Endodermal cell (in vitro differentiated cells): ENCODE measurements at regions not wholly inside any gene's neighbourhood (a gene's known extent, or its start where the extent isn't known, plus 50 kb on each side); places are given as distances from the start of the nearest gene placed in this dataset.
"Not testable (repeated sequence)": the region's sequence is repeated elsewhere in the genome, so short reads cannot be mapped to it uniquely, and the experiment has no call there.

Experiments
- DNase-seq: peaks from one replicate; pipeline ENCODE4 v3.0.0-alpha.2; 2017
- H3K27ac ChIP-seq: 2 replicates; pipeline ENCODE4 v1.5.1; 2013; ENCODE audit warnings: mild to moderate bottlenecking, low read depth, low read length, moderate library complexity
- H3K27me3 ChIP-seq: 2 replicates; pipeline ENCODE4 v1.6.1; 2013; ENCODE audit warnings: mild to moderate bottlenecking, low read length, moderate library complexity; ENCODE audit not compliant: insufficient read depth, control insufficient read depth, poor library complexity, severe bottlenecking
- H3K36me3 ChIP-seq: 2 replicates; pipeline ENCODE4 v1.7.0; 2013; ENCODE audit warnings: mild to moderate bottlenecking, low read length, moderate library complexity; ENCODE audit not compliant: control insufficient read depth, insufficient read depth
- H3K4me1 ChIP-seq: one replicate; pipeline ENCODE4 v1.7.0; 2013; ENCODE audit warnings: low read length; ENCODE audit not compliant: control insufficient read depth, insufficient read depth
- H3K4me3 ChIP-seq: 2 replicates; pipeline ENCODE4 v1.5.1; 2013; ENCODE audit warnings: mild to moderate bottlenecking, low read length, moderate library complexity
- H3K9ac ChIP-seq: 2 replicates; pipeline ENCODE4 v1.6.1; 2013; ENCODE audit warnings: mild to moderate bottlenecking, low read length, moderate library complexity; ENCODE audit not compliant: poor library complexity, severe bottlenecking; ENCODE audit errors: extremely low read depth
- H3K9me3 ChIP-seq: 2 replicates; pipeline ENCODE4 v1.6.1; 2013; ENCODE audit warnings: mild to moderate bottlenecking, low read length, moderate library complexity; ENCODE audit not compliant: control insufficient read depth
- H3K27ac Mint-ChIP-seq: 2 replicates; pipeline ENCODE4 v1.8.0; 2020; ENCODE audit warnings: mixed read lengths
- H3K27me3 Mint-ChIP-seq: 2 replicates; pipeline ENCODE4 v1.8.0; 2021; ENCODE audit warnings: mild to moderate bottlenecking, mixed read lengths; ENCODE audit not compliant: insufficient read depth
- H3K36me3 Mint-ChIP-seq: 2 replicates; pipeline ENCODE4 v1.8.0; 2020; ENCODE audit warnings: low read depth, mixed read lengths
- H3K4me1 Mint-ChIP-seq: 2 replicates; pipeline ENCODE4 v1.8.0; 2020; ENCODE audit warnings: mixed read lengths
- H3K4me3 Mint-ChIP-seq: 2 replicates; pipeline ENCODE4 v1.8.0; 2020; ENCODE audit warnings: mild to moderate bottlenecking, moderate library complexity, mixed read lengths
- H3K9me3 Mint-ChIP-seq: 2 replicates; pipeline ENCODE4 v1.8.0; 2020; ENCODE audit warnings: mild to moderate bottlenecking, mixed read lengths
- WGBS, 2 experiments: methylation state at CpG; one replicate each; pipeline versions ENCODE4 v1.1.5 to v1.1.7; 2013; ENCODE audit warnings: missing lambda C conversion rate in 2 of 2, mixed read lengths in 1 of 2; ENCODE audit not compliant: insufficient coverage in 1 of 2, insufficient read length in 1 of 2; 5-methylcytosine and 5-hydroxymethylcytosine counted together
- TF ChIP-seq, protein P1 (sequence below): fragments of 200-600 bp; sonication (generic); conservative IDR thresholded peaks from 2 replicates; pipeline ENCODE4 v1.5.0; 2021; ENCODE audit warnings: antibody characterized with exemption, mild to moderate bottlenecking

DNA sequence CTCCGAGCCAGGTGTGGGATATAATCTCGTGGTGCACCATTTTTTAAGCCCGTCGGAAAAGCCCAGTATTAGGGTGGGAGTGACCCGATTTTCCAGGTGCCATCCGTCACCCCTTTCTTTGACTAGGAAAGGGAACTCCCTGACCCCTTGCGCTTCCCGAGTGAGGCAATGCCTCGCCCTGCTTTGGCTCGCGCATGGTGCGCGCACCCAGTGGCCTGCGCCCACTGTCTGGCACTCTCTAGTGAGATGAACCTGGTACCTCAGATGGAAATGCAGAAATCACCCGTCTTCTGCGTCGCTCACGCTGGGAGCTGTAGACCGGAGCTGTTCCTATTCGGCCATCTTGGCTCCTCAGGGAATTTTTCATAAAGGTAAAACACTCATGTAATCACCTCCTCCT lies 63.9 kb downstream of the RWDD3 start:
- H3K4me3 Mint-ChIP-seq, DNase-seq, H3K9ac ChIP-seq, H3K27ac ChIP-seq, H3K4me3 ChIP-seq, H3K27me3 Mint-ChIP-seq, H3K27ac Mint-ChIP-seq, H3K4me1 Mint-ChIP-seq, H3K4me1 ChIP-seq, H3K36me3 Mint-ChIP-seq, H3K36me3 ChIP-seq, H3K27me3 ChIP-seq: not testable (repeated sequence)
- H3K9me3 ChIP-seq = peaks cover 20% of the 10 kb centered on the region
- peaks cover 11% of the 10 kb centered on the region for H3K9me3 Mint-ChIP-seq
- 90 to 100% methylated on average over 6 to 20 of the region's 20 CpGs for WGBS, 2 experiments

DNA sequence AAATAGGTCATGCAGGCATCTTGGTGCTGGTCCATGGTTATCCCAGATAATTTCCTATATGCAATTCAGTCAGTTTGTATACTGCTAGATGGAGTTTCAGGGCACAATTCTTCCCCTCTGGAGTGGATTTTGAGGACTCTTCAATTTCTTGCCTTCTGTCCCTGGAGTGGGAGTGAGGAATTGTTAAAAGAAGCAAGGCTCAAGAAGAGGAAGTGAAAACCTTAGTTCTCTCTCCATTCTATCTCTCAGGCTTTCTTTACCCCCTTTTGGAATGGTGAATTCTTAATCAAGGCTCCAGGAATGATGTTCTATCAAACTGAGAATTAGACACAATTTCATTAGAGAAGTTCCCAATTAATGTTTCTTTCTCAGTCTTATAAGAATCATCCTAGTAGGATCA lies 67.1 kb downstream of the RWDD3 start:
- no peaks in the 10 kb centered on the region for H3K4me1 Mint-ChIP-seq
- no peaks in the 10 kb centered on the region for H3K27me3 Mint-ChIP-seq
- Histone ChIP-seq H3K27me3 (no peaks in the 10 kb centered on the region), H3K4me3 (no peak overlapping the region), H3K4me1 (no peaks in the 10 kb centered on the region), H3K36me3 (no peaks in the 10 kb centered on the region), H3K9ac (no peak overlapping the region), H3K9me3 (peaks cover 20% of the 10 kb centered on the region), H3K27ac (no peak overlapping the region)
- H3K9me3 Mint-ChIP-seq = peaks cover 11% of the 10 kb centered on the region
- no peak for DNase-seq
- H3K4me3 Mint-ChIP-seq = no peak overlapping the region
- H3K27ac Mint-ChIP-seq = no peak overlapping the region
- no peaks in the 10 kb centered on the region for H3K36me3 Mint-ChIP-seq
- TF ChIP-seq, protein P1, sequence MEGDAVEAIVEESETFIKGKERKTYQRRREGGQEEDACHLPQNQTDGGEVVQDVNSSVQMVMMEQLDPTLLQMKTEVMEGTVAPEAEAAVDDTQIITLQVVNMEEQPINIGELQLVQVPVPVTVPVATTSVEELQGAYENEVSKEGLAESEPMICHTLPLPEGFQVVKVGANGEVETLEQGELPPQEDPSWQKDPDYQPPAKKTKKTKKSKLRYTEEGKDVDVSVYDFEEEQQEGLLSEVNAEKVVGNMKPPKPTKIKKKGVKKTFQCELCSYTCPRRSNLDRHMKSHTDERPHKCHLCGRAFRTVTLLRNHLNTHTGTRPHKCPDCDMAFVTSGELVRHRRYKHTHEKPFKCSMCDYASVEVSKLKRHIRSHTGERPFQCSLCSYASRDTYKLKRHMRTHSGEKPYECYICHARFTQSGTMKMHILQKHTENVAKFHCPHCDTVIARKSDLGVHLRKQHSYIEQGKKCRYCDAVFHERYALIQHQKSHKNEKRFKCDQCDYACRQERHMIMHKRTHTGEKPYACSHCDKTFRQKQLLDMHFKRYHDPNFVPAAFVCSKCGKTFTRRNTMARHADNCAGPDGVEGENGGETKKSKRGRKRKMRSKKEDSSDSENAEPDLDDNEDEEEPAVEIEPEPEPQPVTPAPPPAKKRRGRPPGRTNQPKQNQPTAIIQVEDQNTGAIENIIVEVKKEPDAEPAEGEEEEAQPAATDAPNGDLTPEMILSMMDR = no peak

DNA sequence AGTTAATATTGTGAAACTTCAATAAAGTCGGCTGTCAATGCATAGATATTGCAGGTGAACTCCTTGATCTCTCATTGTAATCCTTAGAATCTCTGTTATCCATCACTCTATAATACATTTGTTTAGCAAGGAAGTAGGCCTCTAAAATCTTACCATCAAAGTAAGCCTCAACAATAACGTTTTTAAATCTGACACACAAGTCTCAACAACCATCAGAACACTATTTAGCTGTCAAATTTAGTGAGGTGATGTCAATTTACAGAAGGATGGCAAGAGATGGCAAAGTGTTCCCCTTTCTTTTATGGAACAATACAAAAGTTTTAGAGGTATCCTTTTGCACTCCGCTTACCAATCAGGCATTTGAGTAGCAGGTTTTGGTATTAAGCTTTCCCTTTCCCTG lies 67.6 kb downstream of the RWDD3 start:
- H3K27me3 ChIP-seq = no peaks in the 10 kb centered on the region
- no peaks in the 10 kb centered on the region for H3K36me3 Mint-ChIP-seq
- no peaks in the 10 kb centered on the region for H3K27me3 Mint-ChIP-seq
- no peaks in the 10 kb centered on the region for H3K4me1 Mint-ChIP-seq
- no peak for DNase-seq
- TF ChIP-seq, protein P1 = no peak
- no peak overlapping the region for H3K27ac Mint-ChIP-seq
- no peak overlapping the region for H3K27ac ChIP-seq
- peaks cover 11% of the 10 kb centered on the region for H3K9me3 Mint-ChIP-seq
- peaks cover 20% of the 10 kb centered on the region for H3K9me3 ChIP-seq
- H3K4me3 ChIP-seq = no peak overlapping the region
- WGBS, 2 experiments = 90 to 100% methylated on average over 2 to 3 of the region's 3 CpGs
- no peak overlapping the region for H3K9ac ChIP-seq
- no peak overlapping the region for H3K4me3 Mint-ChIP-seq
- no peaks in the 10 kb centered on the region for H3K36me3 ChIP-seq
- H3K4me1 ChIP-seq = no peaks in the 10 kb centered on the region

DNA sequence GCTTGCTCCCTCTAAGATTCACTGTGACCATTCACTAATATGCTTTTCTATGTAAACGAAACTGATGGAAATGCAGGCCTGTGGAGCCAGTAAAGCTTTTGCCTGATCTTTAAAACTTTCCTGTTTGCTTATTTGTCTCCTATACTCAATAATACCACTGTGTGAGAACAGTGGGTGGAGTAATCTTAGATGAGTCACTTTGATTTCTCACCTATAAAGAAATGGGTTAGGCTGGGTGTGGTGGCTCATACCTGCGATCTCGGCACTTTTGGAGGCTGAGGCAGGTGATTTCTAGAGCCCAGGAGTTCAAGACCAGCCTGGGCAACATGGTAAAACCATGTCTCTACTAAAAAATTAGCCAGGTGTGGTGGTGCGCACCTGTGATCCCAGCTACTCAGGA lies 70.8 kb downstream of the RWDD3 start:
- Mint-ChIP-seq H3K4me3 (no peak overlapping the region), H3K9me3 (peaks cover 1% of the 10 kb centered on the region), H3K27me3 (no peaks in the 10 kb centered on the region), H3K36me3 (no peaks in the 10 kb centered on the region), H3K4me1 (peaks cover 20% of the 10 kb centered on the region), H3K27ac (no peak overlapping the region)
- DNase-seq = no peak
- Histone ChIP-seq H3K36me3 (no peaks in the 10 kb centered on the region), H3K9ac (no peak overlapping the region), H3K27me3 (no peaks in the 10 kb centered on the region), H3K9me3 (peaks cover 10% of the 10 kb centered on the region), H3K27ac (no peak overlapping the region), H3K4me3 (no peak overlapping the region), H3K4me1 (peaks cover 4% of the 10 kb centered on the region)
- TF ChIP-seq, protein P1 = no peak
- 90 to 94% methylated on average over 3 to 4 of the region's 4 CpGs for WGBS, 2 experiments
